A673 (cell line): ENCODE measurements at regions not wholly inside any gene's neighbourhood (a gene's known extent, or its start where the extent isn't known, plus 50 kb on each side); places are given as distances from the start of the nearest gene placed in this dataset.

Experiments used
- CTCF ChIP-seq: fragments of 300-800, 200-600 bp; sonication (generic); conservative IDR thresholded peaks from 2 replicates; pipeline ENCODE4 v1.5.1; 2017; ENCODE audit warnings: low read depth, mild to moderate bottlenecking, antibody characterized with exemption, low read length, moderate library complexity, mixed read lengths
- EZH2 ChIP-seq: fragments of 200-600 bp; sonication (generic); IDR thresholded peaks from 2 replicates; pipeline ENCODE4 v1.6.1; 2017; ENCODE audit warnings: borderline replicate concordance, low read depth, mild to moderate bottlenecking, mixed read lengths, antibody characterized with exemption, low read length; ENCODE audit not compliant: poor library complexity, severe bottlenecking

- TF ChIP-seq CTCF (no peak), EZH2 (no peak)
Measured at GRCh38 chr19:31880283-31880682, 465.1 kb upstream of the ZNF507 start.
